ENCODE measurements at regions not wholly inside any gene's neighbourhood (a gene's known extent, or its start where the extent isn't known, plus 50 kb on each side); places are given as distances from the start of the nearest gene placed in this dataset.

GRCh38 chr9:73523391-73523790 is 371.7 kb downstream of the ANXA1 start:
- H3K27me3 ChIP-seq = no peaks in the 10 kb centered on the region
- no peaks in the 10 kb centered on the region for H3K4me1 Mint-ChIP-seq

GRCh38 chr9:73525350-73525749 is 373.7 kb downstream of the ANXA1 start:
- no peaks in the 10 kb centered on the region for H3F3A ChIP-seq (ENCODE audit: low read depth)
- H3K36me3 ChIP-seq = no peaks in the 10 kb centered on the region
- no peak overlapping the region for H3K27ac Mint-ChIP-seq

More at GRCh38 chr9:73523391-73523790, 371.7 kb downstream of the ANXA1 start:
- H3K27ac ChIP-seq = no peak overlapping the region
- no peaks in the 10 kb centered on the region for H3K36me3 Mint-ChIP-seq
- H3K79me2 ChIP-seq (ENCODE audit: low read depth) = no peaks in the 10 kb centered on the region
- H3K27me3 Mint-ChIP-seq (ENCODE audit: insufficient read depth, low read depth) = peaks cover 2% of the 10 kb centered on the region
- H3K4me3 Mint-ChIP-seq = no peak overlapping the region
- H3F3A ChIP-seq (ENCODE audit: low read depth) = no peaks in the 10 kb centered on the region
- H4K20me1 ChIP-seq (ENCODE audit: low read depth) = no peaks in the 10 kb centered on the region
- no peak overlapping the region for H3K4me3 ChIP-seq
- H3K9ac ChIP-seq = no peak overlapping the region
- DNase-seq (ENCODE audit: low spot score) = no peak
- no peaks in the 10 kb centered on the region for H3K9me3 Mint-ChIP-seq
- TF ChIP-seq CTCF (IDR thresholded peaks at IDR 0.05) = no peak
- no peak for TF ChIP-seq EZH2phosphoT487 (IDR thresholded peaks at IDR 0.05)
- TF ChIP-seq EZH2 (IDR thresholded peaks at IDR 0.05) = no peak
- no peak overlapping the region for H3K4me2 ChIP-seq
- no peaks in the 10 kb centered on the region for H3K9me3 ChIP-seq (ENCODE audit: low read depth)
- H3K36me3 ChIP-seq = no peaks in the 10 kb centered on the region
- no peak overlapping the region for H3K27ac Mint-ChIP-seq
- H3K4me1 ChIP-seq = no peaks in the 10 kb centered on the region
- no peak overlapping the region for H2AFZ ChIP-seq (replicated peaks)

GRCh38 chr9:73527521-73527920 is 375.9 kb downstream of the ANXA1 start:
- H3K4me1 ChIP-seq = peaks cover 22% of the 10 kb centered on the region
- Mint-ChIP-seq H3K9me3 (no peaks in the 10 kb centered on the region), H3K27ac (no peak overlapping the region), H3K4me3 (no peak overlapping the region), H3K4me1 (peaks cover 3% of the 10 kb centered on the region), H3K27me3 (ENCODE audit: insufficient read depth, low read depth) (peaks cover 2% of the 10 kb centered on the region), H3K36me3 (no peaks in the 10 kb centered on the region)
- no peak overlapping the region for H3K27ac ChIP-seq
- no peak overlapping the region for H2AFZ ChIP-seq (replicated peaks)
- H3K4me2 ChIP-seq = no peak overlapping the region
- no peak overlapping the region for H3K9ac ChIP-seq
- H3K36me3 ChIP-seq = no peaks in the 10 kb centered on the region
- no peaks in the 10 kb centered on the region for H3K27me3 ChIP-seq
- no peaks in the 10 kb centered on the region for H3K9me3 ChIP-seq (ENCODE audit: low read depth)
- TF ChIP-seq EZH2 (IDR thresholded peaks at IDR 0.05) = no peak
- TF ChIP-seq CTCF (IDR thresholded peaks at IDR 0.05) = no peak
- no peak for TF ChIP-seq EZH2phosphoT487 (IDR thresholded peaks at IDR 0.05)
- H3K4me3 ChIP-seq = no peak overlapping the region
- H3F3A ChIP-seq (ENCODE audit: low read depth) = no peaks in the 10 kb centered on the region
- no peaks in the 10 kb centered on the region for H4K20me1 ChIP-seq (ENCODE audit: low read depth)
- no peaks in the 10 kb centered on the region for H3K79me2 ChIP-seq (ENCODE audit: low read depth)
- DNase-seq (ENCODE audit: low spot score) = no peak

More at GRCh38 chr9:73525350-73525749, 373.7 kb downstream of the ANXA1 start:
- Histone ChIP-seq H3K27ac (no peak overlapping the region), H3K4me1 (peaks cover 5% of the 10 kb centered on the region), H2AFZ (replicated peaks) (no peak overlapping the region), H3K4me2 (no peak overlapping the region), H3K9ac (no peak overlapping the region), H3K79me2 (ENCODE audit: low read depth) (no peaks in the 10 kb centered on the region), H3K4me3 (no peak overlapping the region), H4K20me1 (ENCODE audit: low read depth) (no peaks in the 10 kb centered on the region), H3K27me3 (no peaks in the 10 kb centered on the region), H3K9me3 (ENCODE audit: low read depth) (no peaks in the 10 kb centered on the region)
- no peak overlapping the region for H3K4me3 Mint-ChIP-seq
- no peaks in the 10 kb centered on the region for H3K36me3 Mint-ChIP-seq
- DNase-seq (ENCODE audit: low spot score) = no peak
- no peaks in the 10 kb centered on the region for H3K4me1 Mint-ChIP-seq
- TF ChIP-seq EZH2 (IDR thresholded peaks at IDR 0.05) (no peak), CTCF (IDR thresholded peaks at IDR 0.05) (no peak), EZH2phosphoT487 (IDR thresholded peaks at IDR 0.05) (no peak)
- peaks cover 2% of the 10 kb centered on the region for H3K27me3 Mint-ChIP-seq (ENCODE audit: insufficient read depth, low read depth)
- no peaks in the 10 kb centered on the region for H3K9me3 Mint-ChIP-seq
